Nephron (organoid): ENCODE measurements at regions not wholly inside any gene's neighbourhood (a gene's known extent, or its start where the extent isn't known, plus 50 kb on each side); places are given as distances from the start of the nearest gene placed in this dataset.

ENCODE experiments used
- H3K27ac Mint-ChIP-seq, 3 experiments: 2 replicates each; pipeline ENCODE4 v1.8.0; 2020; ENCODE audit warnings: mixed read lengths in 3 of 3, mild to moderate bottlenecking in 2 of 3, moderate library complexity in 1 of 3
- H3K27me3 Mint-ChIP-seq: 2 replicates; pipeline ENCODE4 v1.8.0; 2021; ENCODE audit warnings: low read depth, mild to moderate bottlenecking, moderate library complexity, mixed read lengths
- H3K36me3 Mint-ChIP-seq: 2 replicates; pipeline ENCODE4 v1.8.0; 2020; ENCODE audit warnings: low read depth, mixed read lengths
- H3K4me1 Mint-ChIP-seq: 2 replicates; pipeline ENCODE4 v1.8.0; 2020; ENCODE audit warnings: mixed read lengths
- H3K4me3 Mint-ChIP-seq, 3 experiments: 2 replicates each; pipeline ENCODE4 v1.8.0; 2020; ENCODE audit warnings: mild to moderate bottlenecking in 3 of 3, mixed read lengths in 3 of 3, moderate library complexity in 2 of 3
- H3K9me3 Mint-ChIP-seq: 2 replicates; pipeline ENCODE4 v1.8.0; 2020; ENCODE audit warnings: mixed read lengths
- TF ChIP-seq, protein P1 (sequence below), 3 experiments: fragments of 200-600 bp; sonication (generic); IDR thresholded peaks; one replicate each; pipeline ENCODE4 v1.5.0; 2021; ENCODE audit warnings: antibody characterized with exemption in 3 of 3; ENCODE audit not compliant: unreplicated experiment in 3 of 3

DNA sequence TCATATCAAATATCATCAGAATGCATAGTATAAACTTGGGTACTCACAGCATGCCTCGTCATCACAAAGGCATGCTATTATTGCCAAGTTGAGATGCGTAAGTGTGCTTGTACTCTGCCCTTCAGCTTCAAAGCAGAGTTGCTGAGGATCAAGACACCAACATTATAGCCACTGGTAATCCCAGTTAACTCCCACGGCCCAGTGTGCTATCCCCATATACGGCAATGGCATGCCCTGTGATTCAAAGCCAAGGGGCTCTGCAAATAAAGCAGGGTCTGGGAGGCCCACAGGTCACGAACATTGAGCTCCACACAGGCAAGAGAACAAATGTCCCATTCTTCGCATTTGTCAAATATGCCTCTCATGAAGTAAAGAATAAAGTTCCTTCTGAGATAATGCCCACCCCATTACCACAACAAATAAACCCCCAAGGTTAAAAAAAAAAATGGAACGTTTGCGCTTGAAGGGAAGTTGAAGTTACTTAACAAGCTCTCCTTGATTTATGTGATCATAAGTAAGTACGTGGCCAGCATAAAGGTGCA, 298.1 kb upstream of the NECTIN3 start:
- Mint-ChIP-seq H3K9me3 (no peaks in the 10 kb centered on the region), H3K27ac (peak overlapping the region in 1 of 3 experiments; percentile 15), H3K4me3 (peak overlapping the region in 1 of 3 experiments; percentile 30), H3K4me1 (peaks cover 32% of the 10 kb centered on the region), H3K27me3 (no peaks in the 10 kb centered on the region), H3K36me3 (no peaks in the 10 kb centered on the region)
- TF ChIP-seq, protein P1, sequence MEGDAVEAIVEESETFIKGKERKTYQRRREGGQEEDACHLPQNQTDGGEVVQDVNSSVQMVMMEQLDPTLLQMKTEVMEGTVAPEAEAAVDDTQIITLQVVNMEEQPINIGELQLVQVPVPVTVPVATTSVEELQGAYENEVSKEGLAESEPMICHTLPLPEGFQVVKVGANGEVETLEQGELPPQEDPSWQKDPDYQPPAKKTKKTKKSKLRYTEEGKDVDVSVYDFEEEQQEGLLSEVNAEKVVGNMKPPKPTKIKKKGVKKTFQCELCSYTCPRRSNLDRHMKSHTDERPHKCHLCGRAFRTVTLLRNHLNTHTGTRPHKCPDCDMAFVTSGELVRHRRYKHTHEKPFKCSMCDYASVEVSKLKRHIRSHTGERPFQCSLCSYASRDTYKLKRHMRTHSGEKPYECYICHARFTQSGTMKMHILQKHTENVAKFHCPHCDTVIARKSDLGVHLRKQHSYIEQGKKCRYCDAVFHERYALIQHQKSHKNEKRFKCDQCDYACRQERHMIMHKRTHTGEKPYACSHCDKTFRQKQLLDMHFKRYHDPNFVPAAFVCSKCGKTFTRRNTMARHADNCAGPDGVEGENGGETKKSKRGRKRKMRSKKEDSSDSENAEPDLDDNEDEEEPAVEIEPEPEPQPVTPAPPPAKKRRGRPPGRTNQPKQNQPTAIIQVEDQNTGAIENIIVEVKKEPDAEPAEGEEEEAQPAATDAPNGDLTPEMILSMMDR (IDR thresholded peaks at IDR 0.05; ENCODE audit: unreplicated experiment in 3 of 3) = no peak

DNA sequence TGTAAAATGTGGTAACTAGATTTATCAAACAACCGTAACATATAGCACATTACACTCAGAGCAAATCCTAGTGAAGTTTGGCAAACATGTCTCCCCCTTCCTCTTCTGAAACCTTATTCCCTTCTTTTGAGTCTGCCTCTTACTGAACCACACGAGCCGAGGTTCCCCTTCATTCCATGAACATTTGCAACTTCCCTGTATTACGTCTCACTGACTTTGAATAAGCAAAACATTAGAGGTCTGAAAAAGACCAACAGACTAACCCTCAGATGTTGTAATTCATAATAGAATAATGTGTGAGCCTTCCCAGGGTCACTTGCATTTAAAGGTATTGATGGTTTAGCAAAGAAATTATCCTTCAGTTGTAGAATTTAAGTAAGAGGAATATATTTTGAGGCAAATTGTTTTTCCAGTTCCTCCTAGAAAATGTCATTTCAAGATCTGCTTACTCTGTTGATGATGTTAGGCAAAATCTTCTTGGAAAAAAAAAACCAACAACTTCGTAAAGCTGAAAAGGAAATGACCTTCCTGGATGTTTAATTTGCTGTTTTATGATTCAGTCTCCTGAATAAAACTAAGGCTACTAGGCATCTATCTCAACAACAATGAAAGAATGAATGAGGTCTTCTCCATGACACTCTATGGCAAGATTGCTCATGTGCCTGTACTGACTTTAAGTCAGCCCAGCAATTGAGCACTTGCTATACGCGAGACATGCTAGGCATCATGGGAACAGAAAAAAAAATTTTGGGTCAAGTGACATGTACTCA, 296.9 kb upstream of the NECTIN3 start:
- no peaks in the 10 kb centered on the region for H3K36me3 Mint-ChIP-seq
- no peak overlapping the region for H3K4me3 Mint-ChIP-seq
- no peaks in the 10 kb centered on the region for H3K9me3 Mint-ChIP-seq
- no peak overlapping the region for H3K27ac Mint-ChIP-seq
- peaks cover 32% of the 10 kb centered on the region for H3K4me1 Mint-ChIP-seq
- H3K27me3 Mint-ChIP-seq = no peaks in the 10 kb centered on the region
- TF ChIP-seq, protein P1 (IDR thresholded peaks at IDR 0.05; ENCODE audit: unreplicated experiment in 3 of 3) = no peak

DNA sequence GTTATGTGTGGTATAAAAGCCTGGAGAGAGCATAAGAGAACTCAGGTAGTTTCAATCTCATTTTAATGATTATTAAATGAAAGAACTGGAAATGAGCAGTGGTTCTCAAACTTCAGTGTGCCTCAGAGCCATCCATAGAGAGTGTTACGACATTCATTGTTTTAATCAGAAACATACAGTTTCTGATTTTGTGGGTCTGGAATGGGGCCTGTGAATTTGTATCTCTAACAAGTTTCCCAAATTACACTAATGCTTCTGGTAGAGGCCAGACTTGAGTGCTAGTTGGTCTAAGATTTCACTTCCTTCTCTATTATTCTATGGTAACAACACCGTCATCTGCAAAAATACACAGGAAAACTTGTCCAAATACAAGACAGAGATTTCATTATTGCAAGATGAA, 292.0 kb upstream of the NECTIN3 start:
- TF ChIP-seq, protein P1 (IDR thresholded peaks at IDR 0.05; ENCODE audit: unreplicated experiment in 3 of 3) = no peak
- Mint-ChIP-seq H3K27ac (no peak overlapping the region), H3K9me3 (peaks cover 2% of the 10 kb centered on the region), H3K4me1 (peaks cover 2% of the 10 kb centered on the region), H3K36me3 (no peaks in the 10 kb centered on the region), H3K4me3 (no peak overlapping the region), H3K27me3 (no peaks in the 10 kb centered on the region)

DNA sequence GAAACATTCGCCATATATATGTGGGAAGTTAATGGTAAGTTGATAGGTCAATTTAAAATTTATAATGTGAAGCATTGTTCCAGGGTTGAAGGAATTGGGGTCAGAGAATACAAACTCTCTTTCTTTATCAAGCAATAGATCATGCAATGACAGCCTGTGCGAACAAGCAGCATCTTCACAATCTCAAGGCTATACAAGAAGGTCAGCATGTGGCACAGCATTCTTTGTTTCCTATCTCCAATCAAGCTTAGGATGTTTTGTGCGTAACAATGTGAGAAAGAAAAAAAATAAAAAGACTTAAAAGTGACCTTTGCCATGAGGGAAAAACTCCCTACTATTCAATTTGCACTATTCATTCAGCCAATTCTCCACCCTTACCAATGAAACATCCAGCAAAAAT, 288.1 kb upstream of the NECTIN3 start:
- Mint-ChIP-seq H3K9me3 (peaks cover 19% of the 10 kb centered on the region), H3K36me3 (no peaks in the 10 kb centered on the region), H3K27me3 (no peaks in the 10 kb centered on the region), H3K27ac (no peak overlapping the region), H3K4me1 (no peaks in the 10 kb centered on the region), H3K4me3 (no peak overlapping the region)
- TF ChIP-seq, protein P1 (IDR thresholded peaks at IDR 0.05; ENCODE audit: unreplicated experiment in 3 of 3) = no peak

DNA sequence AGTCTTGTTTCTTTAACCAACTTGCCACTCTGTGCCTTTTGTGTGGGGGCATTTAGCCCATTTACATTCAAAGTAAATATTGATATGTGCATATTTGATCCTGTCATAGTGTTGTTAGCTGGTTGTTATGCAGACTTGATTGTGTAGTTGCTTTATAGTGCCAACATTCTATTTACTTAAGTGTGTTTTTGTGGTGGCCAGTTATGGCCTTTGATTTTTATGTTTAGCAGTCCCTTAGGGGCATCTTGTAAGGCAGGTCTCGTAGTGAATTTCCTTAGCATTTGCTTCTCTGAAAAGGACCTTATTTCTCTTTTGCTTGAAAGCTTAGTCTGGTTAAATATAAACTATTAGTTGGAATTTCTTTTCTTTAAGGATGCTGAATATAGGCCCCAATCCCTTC, 282.8 kb upstream of the NECTIN3 start:
- H3K4me3 Mint-ChIP-seq = no peak overlapping the region
- no peak overlapping the region for H3K27ac Mint-ChIP-seq
- H3K4me1 Mint-ChIP-seq = no peaks in the 10 kb centered on the region
- no peaks in the 10 kb centered on the region for H3K36me3 Mint-ChIP-seq
- peaks cover 21% of the 10 kb centered on the region for H3K9me3 Mint-ChIP-seq
- TF ChIP-seq, protein P1 (IDR thresholded peaks at IDR 0.05; ENCODE audit: unreplicated experiment in 3 of 3) = no peak
- no peaks in the 10 kb centered on the region for H3K27me3 Mint-ChIP-seq

DNA sequence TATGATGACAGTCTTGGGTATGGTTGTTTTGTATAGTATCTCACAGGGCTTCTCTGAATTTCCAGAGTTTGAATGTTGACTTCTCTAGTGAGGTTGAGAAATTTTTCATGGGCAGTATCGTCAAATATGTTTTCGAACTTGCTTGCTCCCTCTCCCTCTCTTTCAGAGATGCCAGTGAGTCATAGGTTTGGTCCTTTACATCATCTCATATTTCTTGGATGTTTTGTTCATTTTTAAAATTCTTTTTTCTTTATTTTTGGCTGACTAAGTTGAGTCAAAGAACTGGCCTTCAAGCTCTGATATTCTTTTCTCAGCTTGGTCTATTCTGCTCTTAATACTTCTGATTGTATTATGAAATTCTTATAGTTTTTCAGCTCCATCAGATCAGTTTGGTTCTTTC, 282.3 kb upstream of the NECTIN3 start:
- Mint-ChIP-seq H3K27me3 (no peaks in the 10 kb centered on the region), H3K4me3 (no peak overlapping the region), H3K4me1 (no peaks in the 10 kb centered on the region), H3K27ac (no peak overlapping the region), H3K9me3 (peaks cover 21% of the 10 kb centered on the region), H3K36me3 (no peaks in the 10 kb centered on the region)
- TF ChIP-seq, protein P1 (IDR thresholded peaks at IDR 0.05; ENCODE audit: unreplicated experiment in 3 of 3) = no peak
